ENCODE measurements at regions not wholly inside any gene's neighbourhood (a gene's known extent, or its start where the extent isn't known, plus 50 kb on each side); places are given as distances from the start of the nearest gene placed in this dataset.

GRCh38 chr18:76230791-76231190 lies 264.3 kb downstream of the ZNF516 start:
- no peak for DNase-seq
- no peak overlapping the region for H3K27ac ChIP-seq (ENCODE audit: low read length)
- no peaks in the 10 kb centered on the region for H3K9me3 ChIP-seq (ENCODE audit: control insufficient read depth, low read depth, low read length)
- H3K36me3 ChIP-seq (ENCODE audit: control insufficient read depth, insufficient read depth, low read length): no peaks in the 10 kb centered on the region
- H3K27me3 ChIP-seq (ENCODE audit: control insufficient read depth, insufficient read depth, low read length): peaks cover 2% of the 10 kb centered on the region
- H3K4me1 ChIP-seq (ENCODE audit: control insufficient read depth, insufficient read depth, low read length): no peaks in the 10 kb centered on the region
- no peak overlapping the region for H3K4me3 ChIP-seq (ENCODE audit: low read length)
- WGBS (ENCODE audit: insufficient coverage, low lambda C conversion rate): no CpG with 5 or more reads among the region's 11 CpGs

- peaks cover 2% of the 10 kb centered on the region for H3K27me3 ChIP-seq (ENCODE audit: control insufficient read depth, insufficient read depth, low read length)
- no peaks in the 10 kb centered on the region for H3K36me3 ChIP-seq (ENCODE audit: control insufficient read depth, insufficient read depth, low read length)
- H3K27ac ChIP-seq (ENCODE audit: low read length): no peak overlapping the region
- no peaks in the 10 kb centered on the region for H3K4me1 ChIP-seq (ENCODE audit: control insufficient read depth, insufficient read depth, low read length)
- H3K4me3 ChIP-seq (ENCODE audit: low read length): no peak overlapping the region
- H3K9me3 ChIP-seq (ENCODE audit: control insufficient read depth, low read depth, low read length): no peaks in the 10 kb centered on the region
- no CpG with 5 or more reads among the region's 7 CpGs for WGBS (ENCODE audit: insufficient coverage, low lambda C conversion rate)
- DNase-seq: no peak
Observed at GRCh38 chr18:76228716-76229115, 266.3 kb downstream of the ZNF516 start.

- peaks cover 2% of the 10 kb centered on the region for H3K27me3 ChIP-seq (ENCODE audit: control insufficient read depth, insufficient read depth, low read length)
- H3K9me3 ChIP-seq (ENCODE audit: control insufficient read depth, low read depth, low read length): no peaks in the 10 kb centered on the region
- H3K27ac ChIP-seq (ENCODE audit: low read length): no peak overlapping the region
- DNase-seq: no peak
- H3K4me3 ChIP-seq (ENCODE audit: low read length): no peak overlapping the region
- no peaks in the 10 kb centered on the region for H3K36me3 ChIP-seq (ENCODE audit: control insufficient read depth, insufficient read depth, low read length)
- H3K4me1 ChIP-seq (ENCODE audit: control insufficient read depth, insufficient read depth, low read length): no peaks in the 10 kb centered on the region
- 100% methylated on average over 1 of the region's 9 CpGs for WGBS (ENCODE audit: insufficient coverage, low lambda C conversion rate)
Observed at GRCh38 chr18:76227759-76228158, 267.3 kb downstream of the ZNF516 start.

- no peak for DNase-seq
- no peaks in the 10 kb centered on the region for H3K27me3 ChIP-seq (ENCODE audit: control insufficient read depth, insufficient read depth, low read length)
- H3K9me3 ChIP-seq (ENCODE audit: control insufficient read depth, low read depth, low read length): no peaks in the 10 kb centered on the region
- H3K4me3 ChIP-seq (ENCODE audit: low read length): no peak overlapping the region
- H3K36me3 ChIP-seq (ENCODE audit: control insufficient read depth, insufficient read depth, low read length): no peaks in the 10 kb centered on the region
- no peaks in the 10 kb centered on the region for H3K4me1 ChIP-seq (ENCODE audit: control insufficient read depth, insufficient read depth, low read length)
- no CpG with 5 or more reads among the region's 8 CpGs for WGBS (ENCODE audit: insufficient coverage, low lambda C conversion rate)
- no peak overlapping the region for H3K27ac ChIP-seq (ENCODE audit: low read length)
Observed at GRCh38 chr18:76223403-76223802, 271.6 kb downstream of the ZNF516 start.

- H3K36me3 ChIP-seq (ENCODE audit: control insufficient read depth, insufficient read depth, low read length): no peaks in the 10 kb centered on the region
- H3K27me3 ChIP-seq (ENCODE audit: control insufficient read depth, insufficient read depth, low read length): no peaks in the 10 kb centered on the region
- no peak overlapping the region for H3K4me3 ChIP-seq (ENCODE audit: low read length)
- no peaks in the 10 kb centered on the region for H3K9me3 ChIP-seq (ENCODE audit: control insufficient read depth, low read depth, low read length)
- H3K4me1 ChIP-seq (ENCODE audit: control insufficient read depth, insufficient read depth, low read length): no peaks in the 10 kb centered on the region
- H3K27ac ChIP-seq (ENCODE audit: low read length): no peak overlapping the region
- no peak for DNase-seq
- 81% methylated on average over 4 of the region's 8 CpGs for WGBS (ENCODE audit: insufficient coverage, low lambda C conversion rate)
Observed at GRCh38 chr18:76219023-76219422, 276.0 kb downstream of the ZNF516 start.

GRCh38 chr18:76216096-76216495 lies 278.9 kb downstream of the ZNF516 start:
- H3K27me3 ChIP-seq (ENCODE audit: control insufficient read depth, insufficient read depth, low read length): no peaks in the 10 kb centered on the region
- H3K36me3 ChIP-seq (ENCODE audit: control insufficient read depth, insufficient read depth, low read length): no peaks in the 10 kb centered on the region
- no peak overlapping the region for H3K27ac ChIP-seq (ENCODE audit: low read length)
- no peaks in the 10 kb centered on the region for H3K9me3 ChIP-seq (ENCODE audit: control insufficient read depth, low read depth, low read length)
- H3K4me3 ChIP-seq (ENCODE audit: low read length): no peak overlapping the region
- H3K4me1 ChIP-seq (ENCODE audit: control insufficient read depth, insufficient read depth, low read length): no peaks in the 10 kb centered on the region
- WGBS (ENCODE audit: insufficient coverage, low lambda C conversion rate): no CpG with 5 or more reads among the region's 1 CpG
- no peak for DNase-seq

- Histone ChIP-seq H3K27ac (ENCODE audit: low read length) (no peak overlapping the region), H3K27me3 (ENCODE audit: control insufficient read depth, insufficient read depth, low read length) (no peaks in the 10 kb centered on the region), H3K9me3 (ENCODE audit: control insufficient read depth, low read depth, low read length) (no peaks in the 10 kb centered on the region), H3K4me1 (ENCODE audit: control insufficient read depth, insufficient read depth, low read length) (no peaks in the 10 kb centered on the region), H3K4me3 (ENCODE audit: low read length) (no peak overlapping the region), H3K36me3 (ENCODE audit: control insufficient read depth, insufficient read depth, low read length) (no peaks in the 10 kb centered on the region)
- WGBS (ENCODE audit: insufficient coverage, low lambda C conversion rate): no CpG with 5 or more reads among the region's 3 CpGs
- DNase-seq: no peak
Observed at GRCh38 chr18:76213991-76214390, 281.1 kb downstream of the ZNF516 start.

GRCh38 chr18:76212960-76213359 lies 282.1 kb downstream of the ZNF516 start:
- no peak overlapping the region for H3K27ac ChIP-seq (ENCODE audit: low read length)
- no peaks in the 10 kb centered on the region for H3K9me3 ChIP-seq (ENCODE audit: control insufficient read depth, low read depth, low read length)
- no CpG with 5 or more reads among the region's 7 CpGs for WGBS (ENCODE audit: insufficient coverage, low lambda C conversion rate)
- DNase-seq: no peak
- H3K27me3 ChIP-seq (ENCODE audit: control insufficient read depth, insufficient read depth, low read length): no peaks in the 10 kb centered on the region
- no peaks in the 10 kb centered on the region for H3K36me3 ChIP-seq (ENCODE audit: control insufficient read depth, insufficient read depth, low read length)
- H3K4me1 ChIP-seq (ENCODE audit: control insufficient read depth, insufficient read depth, low read length): no peaks in the 10 kb centered on the region
- H3K4me3 ChIP-seq (ENCODE audit: low read length): no peak overlapping the region

GRCh38 chr18:76209597-76209996 lies 285.4 kb downstream of the ZNF516 start:
- Histone ChIP-seq H3K27ac (ENCODE audit: low read length) (no peak overlapping the region), H3K36me3 (ENCODE audit: control insufficient read depth, insufficient read depth, low read length) (no peaks in the 10 kb centered on the region), H3K4me3 (ENCODE audit: low read length) (no peak overlapping the region), H3K9me3 (ENCODE audit: control insufficient read depth, low read depth, low read length) (no peaks in the 10 kb centered on the region), H3K4me1 (ENCODE audit: control insufficient read depth, insufficient read depth, low read length) (no peaks in the 10 kb centered on the region), H3K27me3 (ENCODE audit: control insufficient read depth, insufficient read depth, low read length) (no peaks in the 10 kb centered on the region)
- DNase-seq: no peak
- WGBS (ENCODE audit: insufficient coverage, low lambda C conversion rate): 67% methylated on average over 1 of the region's 7 CpGs

- Histone ChIP-seq H3K4me1 (ENCODE audit: control insufficient read depth, insufficient read depth, low read length) (no peaks in the 10 kb centered on the region), H3K36me3 (ENCODE audit: control insufficient read depth, insufficient read depth, low read length) (no peaks in the 10 kb centered on the region), H3K4me3 (ENCODE audit: low read length) (no peak overlapping the region), H3K9me3 (ENCODE audit: control insufficient read depth, low read depth, low read length) (no peaks in the 10 kb centered on the region), H3K27ac (ENCODE audit: low read length) (no peak overlapping the region), H3K27me3 (ENCODE audit: control insufficient read depth, insufficient read depth, low read length) (no peaks in the 10 kb centered on the region)
- WGBS (ENCODE audit: insufficient coverage, low lambda C conversion rate): 0% methylated on average over 1 of the region's 21 CpGs
- DNase-seq: peak in 1 of 2 donors; percentile 2
Observed at GRCh38 chr18:76208678-76209306, 286.2 kb downstream of the ZNF516 start.

GRCh38 chr18:76205906-76206305 lies 289.1 kb downstream of the ZNF516 start:
- Histone ChIP-seq H3K36me3 (ENCODE audit: control insufficient read depth, insufficient read depth, low read length) (no peaks in the 10 kb centered on the region), H3K27ac (ENCODE audit: low read length) (no peak overlapping the region), H3K27me3 (ENCODE audit: control insufficient read depth, insufficient read depth, low read length) (no peaks in the 10 kb centered on the region), H3K9me3 (ENCODE audit: control insufficient read depth, low read depth, low read length) (no peaks in the 10 kb centered on the region), H3K4me1 (ENCODE audit: control insufficient read depth, insufficient read depth, low read length) (no peaks in the 10 kb centered on the region), H3K4me3 (ENCODE audit: low read length) (no peak overlapping the region)
- no peak for DNase-seq
- WGBS (ENCODE audit: insufficient coverage, low lambda C conversion rate): no CpG with 5 or more reads among the region's 7 CpGs
